Lung (tissue), 11 donors: ENCODE measurements at regions not wholly inside any gene's neighbourhood (a gene's known extent, or its start where the extent isn't known, plus 50 kb on each side); places are given as distances from the start of the nearest gene placed in this dataset.
"Not testable (repeated sequence)": the region's sequence is repeated elsewhere in the genome, so short reads cannot be mapped to it uniquely, and the experiment has no call there.

Experiments used
- ATAC-seq: fragments of 200-7000 bp; cut with Tn5 transposase; one replicate; pipeline ENCODE4 v1.9.1; 2020; ENCODE audit warnings: moderate number of reproducible peaks; ENCODE audit not compliant: insufficient read depth, low FRiP score
- DNase-seq, 3 donors: peaks; one replicate each; pipeline ENCODE4 v3.0.0-alpha.2; 2013 to 2017
- H3K27ac ChIP-seq, 2 donors: one replicate each; pipeline ENCODE4 v1.5.1; 2013; ENCODE audit warnings: mild to moderate bottlenecking in 2 of 2, moderate library complexity in 2 of 2, control low read depth in 1 of 2, inconsistent platforms in 1 of 2, low read depth in 1 of 2, low read length in 1 of 2
- H3K27me3 ChIP-seq, 3 donors: one replicate each; pipeline ENCODE4 v1.5.1; 2013; ENCODE audit warnings: low read length in 2 of 3; ENCODE audit not compliant: control insufficient read depth in 3 of 3, insufficient read depth in 3 of 3
- H3K36me3 ChIP-seq, 4 donors: one replicate each; pipeline ENCODE4 v1.5.1; 2013; ENCODE audit warnings: low read length in 4 of 4, mild to moderate bottlenecking in 1 of 4, moderate library complexity in 1 of 4; ENCODE audit not compliant: control insufficient read depth in 4 of 4, insufficient read depth in 4 of 4
- H3K4me1 ChIP-seq, 5 donors: one replicate each; pipeline ENCODE4 v1.5.1; 2013; ENCODE audit warnings: low read length in 5 of 5, mild to moderate bottlenecking in 2 of 5, moderate library complexity in 1 of 5; ENCODE audit not compliant: control insufficient read depth in 5 of 5, insufficient read depth in 5 of 5
- H3K4me3 ChIP-seq: one replicate; pipeline ENCODE4 v1.5.1; 2013; ENCODE audit warnings: mild to moderate bottlenecking, control low read depth, moderate library complexity
- H3K9ac ChIP-seq, 2 donors: one replicate each; pipeline ENCODE4 v1.5.1; 2013; ENCODE audit warnings: low read length in 2 of 2, control low read depth in 1 of 2; ENCODE audit not compliant: insufficient read depth in 1 of 2
- H3K9me3 ChIP-seq, 4 donors: one replicate each; pipeline ENCODE4 v1.5.1; 2013; ENCODE audit warnings: low read length in 3 of 4, mild to moderate bottlenecking in 1 of 4, moderate library complexity in 1 of 4; ENCODE audit not compliant: control insufficient read depth in 4 of 4, insufficient read depth in 3 of 4
- WGBS, 2 donors: extraction: QIAGEN DNeasy Blood & Tissue Kit; methylation state at CpG; one replicate each; pipeline ENCODE4 v1.1.7; 2013; 5-methylcytosine and 5-hydroxymethylcytosine counted together
- TF ChIP-seq, protein P1 (sequence below): IDR thresholded peaks from 2 replicates; pipeline ENCODE4 v1.5.1; 2012; ENCODE audit warnings: mild to moderate bottlenecking; ENCODE audit errors: control extremely low read depth, extremely low read depth
- donor health status: control.
- donor health status: control.
- donor health status: Bipolar disorder and iron deficiency.
- donor health status: healthy.
- donor health status: DM: yes; HTN: yes; CAD: no.

DNA sequence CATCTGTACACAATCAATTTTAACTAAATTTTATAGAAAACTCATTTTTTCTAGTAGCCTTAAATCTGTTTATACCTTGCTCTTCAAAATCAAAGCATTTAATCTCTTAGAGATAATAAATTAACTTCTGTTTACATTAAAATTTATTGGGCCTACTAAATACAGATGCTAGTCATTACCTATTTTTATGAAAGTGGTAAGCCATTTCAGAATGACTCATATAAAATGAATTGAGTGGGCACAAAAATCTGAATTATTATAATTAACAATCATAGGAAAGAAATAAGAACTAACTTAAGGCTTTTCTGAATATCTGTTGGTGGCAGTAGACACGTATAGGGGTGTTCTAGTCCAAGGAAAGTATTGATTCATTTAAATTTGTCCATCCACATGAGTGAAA lies 157.9 kb downstream of the KCNJ2 start:
- Histone ChIP-seq H3K4me1 (peaks cover 0 to 28% (median 0%) of the 10 kb centered on the region in 5 donors), H3K36me3 (no peaks in the 10 kb centered on the region), H3K4me3 (no peak overlapping the region), H3K9ac (no peak overlapping the region), H3K27me3 (no peaks in the 10 kb centered on the region), H3K27ac (no peak overlapping the region), H3K9me3 (no peaks in the 10 kb centered on the region)
- DNase-seq = no peak
- TF ChIP-seq, protein P1, sequence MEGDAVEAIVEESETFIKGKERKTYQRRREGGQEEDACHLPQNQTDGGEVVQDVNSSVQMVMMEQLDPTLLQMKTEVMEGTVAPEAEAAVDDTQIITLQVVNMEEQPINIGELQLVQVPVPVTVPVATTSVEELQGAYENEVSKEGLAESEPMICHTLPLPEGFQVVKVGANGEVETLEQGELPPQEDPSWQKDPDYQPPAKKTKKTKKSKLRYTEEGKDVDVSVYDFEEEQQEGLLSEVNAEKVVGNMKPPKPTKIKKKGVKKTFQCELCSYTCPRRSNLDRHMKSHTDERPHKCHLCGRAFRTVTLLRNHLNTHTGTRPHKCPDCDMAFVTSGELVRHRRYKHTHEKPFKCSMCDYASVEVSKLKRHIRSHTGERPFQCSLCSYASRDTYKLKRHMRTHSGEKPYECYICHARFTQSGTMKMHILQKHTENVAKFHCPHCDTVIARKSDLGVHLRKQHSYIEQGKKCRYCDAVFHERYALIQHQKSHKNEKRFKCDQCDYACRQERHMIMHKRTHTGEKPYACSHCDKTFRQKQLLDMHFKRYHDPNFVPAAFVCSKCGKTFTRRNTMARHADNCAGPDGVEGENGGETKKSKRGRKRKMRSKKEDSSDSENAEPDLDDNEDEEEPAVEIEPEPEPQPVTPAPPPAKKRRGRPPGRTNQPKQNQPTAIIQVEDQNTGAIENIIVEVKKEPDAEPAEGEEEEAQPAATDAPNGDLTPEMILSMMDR = no peak
- 85% methylated on average over 1 of the region's 1 CpG for WGBS, 2 donors
- no peak for ATAC-seq

DNA sequence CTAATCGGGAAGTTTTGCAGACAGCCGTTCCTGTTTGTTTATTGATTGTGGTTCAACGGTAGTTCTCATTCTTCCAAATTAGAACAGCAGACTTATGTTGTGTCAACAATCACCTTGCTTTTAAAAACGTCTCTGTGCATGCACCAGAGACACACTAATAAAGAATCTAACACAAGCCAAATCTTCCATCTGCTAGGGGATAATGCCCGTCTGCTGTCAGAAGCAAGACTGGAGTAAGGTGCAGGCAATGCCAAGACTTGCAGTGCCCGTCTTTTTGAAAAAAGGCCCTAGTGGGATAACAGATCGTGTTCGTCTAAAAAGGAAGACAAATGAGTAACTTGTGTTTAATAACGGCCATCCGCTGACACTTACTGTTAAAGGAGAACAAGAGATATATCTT lies 158.4 kb downstream of the KCNJ2 start:
- TF ChIP-seq, protein P1 = no peak
- H3K27me3 ChIP-seq = no peaks in the 10 kb centered on the region
- no peak overlapping the region for H3K9ac ChIP-seq
- H3K36me3 ChIP-seq = no peaks in the 10 kb centered on the region
- DNase-seq (no peak), ATAC-seq (no peak)
- 57 to 63% methylated on average over 10 of the region's 10 CpGs for WGBS, 2 donors
- no peak overlapping the region for H3K4me3 ChIP-seq
- H3K27ac ChIP-seq = no peak overlapping the region
- no peaks in the 10 kb centered on the region for H3K9me3 ChIP-seq
- peaks cover 0 to 28% (median 0%) of the 10 kb centered on the region in 5 donors for H3K4me1 ChIP-seq

DNA sequence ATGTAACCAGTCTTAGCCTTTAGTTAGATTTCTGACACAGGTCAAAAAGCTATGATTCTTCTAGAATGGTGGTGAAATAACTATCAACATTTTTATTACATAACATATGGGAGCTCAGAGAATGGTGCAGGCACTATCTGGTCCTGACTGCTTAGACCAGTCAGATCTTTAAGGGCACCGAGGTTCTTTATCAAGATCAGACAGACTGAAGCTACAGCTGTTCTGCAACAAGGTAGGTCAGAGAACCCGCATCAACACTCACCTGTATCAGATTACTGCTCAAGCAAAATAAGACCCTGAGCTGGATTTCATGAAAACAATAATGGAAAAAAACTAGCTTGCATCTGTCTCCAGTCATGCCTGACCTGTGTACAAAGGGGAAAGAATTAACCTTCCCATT lies 160.4 kb downstream of the KCNJ2 start:
- H3K27ac ChIP-seq = no peak overlapping the region
- no peak for ATAC-seq
- H3K27me3 ChIP-seq = no peaks in the 10 kb centered on the region
- no peak overlapping the region for H3K4me3 ChIP-seq
- peaks cover 0 to 35% (median 0%) of the 10 kb centered on the region in 5 donors for H3K4me1 ChIP-seq
- no peak for DNase-seq
- WGBS, 2 donors = 95 to 97% methylated on average over 2 of the region's 2 CpGs
- no peak overlapping the region for H3K9ac ChIP-seq
- H3K36me3 ChIP-seq = no peaks in the 10 kb centered on the region
- H3K9me3 ChIP-seq = no peaks in the 10 kb centered on the region
- TF ChIP-seq, protein P1 = no peak

DNA sequence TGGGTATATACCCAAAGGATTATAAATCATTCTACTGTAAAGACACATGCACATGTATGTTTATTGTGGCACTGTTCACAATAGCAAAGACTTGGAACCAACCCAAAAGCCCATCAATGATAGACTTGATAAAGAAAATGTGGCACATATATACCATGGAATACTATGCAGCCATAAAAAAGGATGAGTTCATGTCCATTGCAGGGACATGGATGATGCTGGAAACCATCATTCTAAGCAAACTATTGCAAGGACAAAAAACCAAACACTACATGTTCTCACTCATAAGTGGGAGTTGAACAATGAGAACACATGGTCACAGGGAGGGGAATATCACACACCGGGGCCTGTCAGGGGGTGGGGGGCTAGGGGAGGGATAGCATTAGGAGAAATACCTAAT lies 161.7 kb downstream of the KCNJ2 start:
- not testable (repeated sequence) for H3K9ac ChIP-seq, ATAC-seq, H3K36me3 ChIP-seq, H3K9me3 ChIP-seq, H3K27me3 ChIP-seq, DNase-seq, H3K4me3 ChIP-seq, H3K27ac ChIP-seq
- peaks cover 0 to 25% (median 0%) of the 10 kb centered on the region in 5 donors for H3K4me1 ChIP-seq
- WGBS, 2 donors = 100% methylated on average over 1 of the region's 1 CpG
